H1 (cell line): ENCODE measurements at regions not wholly inside any gene's neighbourhood (a gene's known extent, or its start where the extent isn't known, plus 50 kb on each side); places are given as distances from the start of the nearest gene placed in this dataset.

Source experiments
- CTCF ChIA-PET: fragments of 300-600 bp; sonication (Branson Sonifier 250); formaldehyde crosslinking; loops from one replicate; lab custom pipeline; 2021; ENCODE audit not compliant: partially characterized antibody; lab: Charles Lee
- POLR2A ChIA-PET: fragments of 300-600 bp; sonication (Branson Sonifier 250); formaldehyde crosslinking; loops from one replicate; lab custom pipeline; 2021; ENCODE audit warnings: inconsistent platforms; ENCODE audit not compliant: partially characterized antibody; lab: Charles Lee
- DNase-seq, 2 experiments: peaks; one replicate each; pipeline versions ENCODE4 v3.0.0 to v3.0.0-alpha.2; 2010 to 2022; ENCODE audit warnings: low spot score in 2 of 2, low read depth in 1 of 2, mixed read lengths in 1 of 2
- FAIRE-seq: peaks from 2 replicates; lab custom pipeline; 2011; peaks lifted over from hg19 to GRCh38; lab: Jason Lieb, UNC
- H2AFZ ChIP-seq: 2 replicates; pipeline ENCODE4 v1.8.1; 2012; ENCODE audit warnings: low read length, inconsistent platforms
- H2AK5ac ChIP-seq: 2 replicates; pipeline ENCODE4 v1.6.1; 2013; ENCODE audit warnings: low read depth, low read length
- H2BK120ac ChIP-seq: replicated peaks from 2 replicates; pipeline ENCODE3; 2013; ENCODE audit warnings: low read depth, low read length, inconsistent platforms
- H2BK12ac ChIP-seq: 2 replicates; pipeline ENCODE4 v1.6.1; 2013; ENCODE audit warnings: low read depth, low read length
- H2BK15ac ChIP-seq: 2 replicates; pipeline ENCODE4 v1.6.1; 2013; ENCODE audit warnings: low read length
- H2BK20ac ChIP-seq: 2 replicates; pipeline ENCODE4 v1.6.1; 2013; ENCODE audit warnings: low read length
- H2BK5ac ChIP-seq: 2 replicates; pipeline ENCODE4 v1.6.1; 2013; ENCODE audit warnings: low read depth, low read length
- H3K14ac ChIP-seq: 2 replicates; pipeline ENCODE4 v1.6.1; 2013; ENCODE audit warnings: inconsistent platforms; ENCODE audit not compliant: insufficient read length
- H3K18ac ChIP-seq: 2 replicates; pipeline ENCODE4 v1.6.1; 2013; ENCODE audit warnings: low read length; ENCODE audit errors: extremely low read depth
- H3K23ac ChIP-seq: 2 replicates; pipeline ENCODE4 v1.6.1; 2013; ENCODE audit warnings: inconsistent platforms; ENCODE audit not compliant: insufficient read length
- H3K23me2 ChIP-seq: 2 replicates; pipeline ENCODE4 v1.6.1; 2013; ENCODE audit warnings: low read depth, low read length
- H3K27ac ChIP-seq: 2 replicates; pipeline ENCODE4 v1.6.1; 2011; ENCODE audit warnings: low read depth, low read length, inconsistent platforms
- H3K27me3 ChIP-seq, 4 experiments: replicated peaks in 1 of 4; 1 replicate in 1 of 4; 2 replicates in 3 of 4; pipeline versions ENCODE4 v1.6.1 to v1.8.1; 2011 to 2013; ENCODE audit warnings: low read length in 3 of 4, mild to moderate bottlenecking in 3 of 4, inconsistent platforms in 2 of 4, mixed read lengths in 2 of 4, moderate library complexity in 1 of 4; ENCODE audit not compliant: control insufficient read depth in 3 of 4, insufficient read depth in 3 of 4; ENCODE audit errors: extremely low read depth in 1 of 4
- H3K36me3 ChIP-seq, 4 experiments: 2 replicates each; pipeline versions ENCODE4 v1.6.1 to v1.8.1; 2011 to 2013; ENCODE audit warnings: mild to moderate bottlenecking in 4 of 4, low read length in 3 of 4, moderate library complexity in 2 of 4, control low read depth in 1 of 4, inconsistent platforms in 1 of 4; ENCODE audit not compliant: insufficient read depth in 4 of 4, control insufficient read depth in 2 of 4
- H3K4ac ChIP-seq: replicated peaks from 2 replicates; pipeline ENCODE3; 2013; ENCODE audit warnings: low read length, low read depth, mixed read lengths, inconsistent platforms; ENCODE audit not compliant: insufficient read length
- H3K4me1 ChIP-seq, 4 experiments: replicated peaks in 1 of 4; 1 replicate in 1 of 4; 2 replicates in 3 of 4; pipeline versions ENCODE4 v1.6.1 to v1.8.1; 2011 to 2013; ENCODE audit warnings: low read length in 3 of 4, inconsistent platforms in 2 of 4, mixed read lengths in 1 of 4; ENCODE audit not compliant: insufficient read depth in 4 of 4, control insufficient read depth in 3 of 4
- H3K4me2 ChIP-seq, 2 experiments: 2 replicates each; pipeline versions ENCODE4 v1.6.1 to v1.8.1; 2011 to 2013; ENCODE audit warnings: low read depth in 2 of 2, low read length in 2 of 2, control low read depth in 1 of 2, inconsistent platforms in 1 of 2, mild to moderate bottlenecking in 1 of 2; ENCODE audit not compliant: insufficient read depth in 1 of 2
- H3K4me3 ChIP-seq, 4 experiments: fragments of 200-600, 300-600 bp in 1 of 4; sonication (generic), shearing (Covaris generic), sonication (Bioruptor Twin) in 1 of 4; 2 replicates each; pipeline versions ENCODE4 v1.5.1 to v1.8.1; 2011 to 2016; ENCODE audit warnings: low read length in 4 of 4, low read depth in 3 of 4, control low read depth in 2 of 4, inconsistent platforms in 2 of 4, mild to moderate bottlenecking in 2 of 4, mixed read lengths in 1 of 4, moderate library complexity in 1 of 4; ENCODE audit not compliant: insufficient read depth in 2 of 4; ENCODE audit errors: extremely low read depth in 1 of 4
- H3K56ac ChIP-seq: replicated peaks from 2 replicates; pipeline ENCODE3; 2013; ENCODE audit warnings: low read depth, mild to moderate bottlenecking, mixed read lengths, low read length, inconsistent platforms; ENCODE audit not compliant: insufficient read length
- H3K79me1 ChIP-seq: 2 replicates; pipeline ENCODE4 v1.6.1; 2013; ENCODE audit warnings: low read depth, low read length, control low read depth
- H3K79me2 ChIP-seq, 2 experiments: 2 replicates each; pipeline versions ENCODE4 v1.6.1 to v1.8.1; 2012 to 2013; ENCODE audit warnings: low read length in 2 of 2, mild to moderate bottlenecking in 2 of 2, inconsistent platforms in 1 of 2; ENCODE audit not compliant: insufficient read depth in 2 of 2, control insufficient read depth in 1 of 2
- H3K9ac ChIP-seq, 4 experiments: replicated peaks in 1 of 4; 1 replicate in 1 of 4; 2 replicates in 3 of 4; pipeline versions ENCODE4 v1.6.1 to v1.8.1; 2011 to 2013; ENCODE audit warnings: low read depth in 3 of 4, low read length in 3 of 4, control low read depth in 2 of 4, mild to moderate bottlenecking in 2 of 4, moderate library complexity in 2 of 4, inconsistent platforms in 1 of 4; ENCODE audit errors: extremely low read depth in 1 of 4
- H3K9me3 ChIP-seq, 2 experiments: 2 replicates each; pipeline versions ENCODE4 v1.6.1 to v1.8.1; 2012 to 2013; ENCODE audit warnings: mild to moderate bottlenecking in 2 of 2, moderate library complexity in 2 of 2, control low read depth in 1 of 2, inconsistent platforms in 1 of 2, low read depth in 1 of 2, low read length in 1 of 2, mixed read lengths in 1 of 2; ENCODE audit not compliant: insufficient read depth in 2 of 2
- H4K20me1 ChIP-seq, 2 experiments: replicated peaks in 1 of 2; 2 replicates each; pipeline versions ENCODE3 to v1.8.1; 2011 to 2013; ENCODE audit warnings: inconsistent platforms in 2 of 2, low read length in 2 of 2, mild to moderate bottlenecking in 1 of 2; ENCODE audit not compliant: insufficient read depth in 2 of 2, control insufficient read depth in 1 of 2
- H4K5ac ChIP-seq: 2 replicates; pipeline ENCODE4 v1.6.1; 2013; ENCODE audit warnings: low read length, low read depth, mixed read lengths, inconsistent platforms; ENCODE audit not compliant: insufficient read length
- H4K8ac ChIP-seq: 2 replicates; pipeline ENCODE4 v1.8.0; 2013; ENCODE audit warnings: mild to moderate bottlenecking, moderate library complexity, low read length, inconsistent platforms; ENCODE audit not compliant: insufficient read depth; ENCODE audit errors: extremely low read depth
- H4K91ac ChIP-seq: replicated peaks from 2 replicates; pipeline ENCODE3; 2013; ENCODE audit warnings: low read length, mixed read lengths, inconsistent platforms; ENCODE audit not compliant: insufficient read length
- BACH1 ChIP-seq: IDR thresholded peaks from 2 replicates; pipeline ENCODE4 v1.6.1; 2012; ENCODE audit warnings: low read length, improper control_type of control experiment
- CEBPB ChIP-seq: IDR thresholded peaks from 2 replicates; pipeline ENCODE4 v1.6.1; 2012; ENCODE audit warnings: low read depth, low read length
- CTBP2 ChIP-seq: IDR thresholded peaks from 2 replicates; pipeline ENCODE4 v1.7.0; 2011; ENCODE audit warnings: borderline replicate concordance, mild to moderate bottlenecking, moderate library complexity, mixed read lengths, low read length; ENCODE audit not compliant: insufficient read depth, insufficient read length
- EP300 ChIP-seq, 2 experiments: IDR thresholded peaks; 1 replicate in 1 of 2; 2 replicates in 1 of 2; pipeline ENCODE4 v1.6.1; 2011 to 2012; ENCODE audit warnings: low read depth in 2 of 2, low read length in 2 of 2, mild to moderate bottlenecking in 2 of 2, borderline replicate concordance in 1 of 2, inconsistent platforms in 1 of 2, moderate library complexity in 1 of 2
- KDM1A ChIP-seq: fragments of 200-600, 300-600 bp; sonication (generic); IDR thresholded peaks from 2 replicates; pipeline ENCODE4 v1.7.1; 2016; ENCODE audit warnings: mild to moderate bottlenecking, low read length, borderline replicate concordance
- PHF8 ChIP-seq: fragments of 200-600 bp; sonication (generic); conservative IDR thresholded peaks from 2 replicates; pipeline ENCODE4 v1.7.1; 2012; ENCODE audit warnings: low read depth, mild to moderate bottlenecking, inconsistent platforms, low read length, moderate library complexity
- SIRT6 ChIP-seq: IDR thresholded peaks from one replicate; pipeline ENCODE4 v1.7.1; 2012; ENCODE audit warnings: low read length, inconsistent platforms
- SP1 ChIP-seq: IDR thresholded peaks from 2 replicates; pipeline ENCODE4 v1.6.1; 2011; ENCODE audit warnings: low read depth, low read length
- WGBS, 2 experiments: shearing (Covaris generic) in 1 of 2; methylation state at CpG; one replicate each; pipeline versions ENCODE4 v1.1.6 to v1.1.7; 2013 to 2015; ENCODE audit warnings: low lambda C conversion rate in 2 of 2, mixed read lengths in 2 of 2, inconsistent platforms in 1 of 2, low coverage in 1 of 2, missing lambda C conversion rate in 1 of 2; ENCODE audit not compliant: insufficient replicate concordance in 2 of 2, insufficient coverage in 1 of 2, insufficient read length in 1 of 2; ENCODE audit errors: extremely low coverage in 1 of 2, missing lambda C conversion rate in 1 of 2; 5-methylcytosine and 5-hydroxymethylcytosine counted together

GRCh38 chr3:59289831-59290230, 240.0 kb upstream of the CFAP20DC start:
- H2AFZ ChIP-seq = no peak overlapping the region
- H3K36me3 ChIP-seq = no peaks in the 10 kb centered on the region
- no peak overlapping the region for H2BK120ac ChIP-seq
- H3K79me2 ChIP-seq = no peaks in the 10 kb centered on the region
- no peak for DNase-seq
- H3K4me3 ChIP-seq = no peak overlapping the region
- H3K4me1 ChIP-seq = no peaks in the 10 kb centered on the region
- no peak overlapping the region for H3K4ac ChIP-seq
- H3K4me2 ChIP-seq = no peak overlapping the region
- FAIRE-seq = no peak
- H2AK5ac ChIP-seq = no peak overlapping the region
- H4K91ac ChIP-seq = no peak overlapping the region
- no peak overlapping the region for H3K18ac ChIP-seq
- CTCF ChIA-PET = no interaction called here
- no peak overlapping the region for H3K23ac ChIP-seq
- no peak overlapping the region for H3K14ac ChIP-seq
- H3K27me3 ChIP-seq = no peaks in the 10 kb centered on the region
- H2BK5ac ChIP-seq = no peak overlapping the region
- no peak overlapping the region for H4K5ac ChIP-seq
- POLR2A ChIA-PET = no interaction called here
- 95% methylated on average over 1 of the region's 1 CpG; no CpG with 5 or more reads in 1 of the 2 experiments for WGBS, 2 experiments
- no peak overlapping the region for H3K27ac ChIP-seq
- TF ChIP-seq KDM1A (no peak), SP1 (no peak), EP300 (IDR thresholded peaks at IDR 0.05; ENCODE audit: borderline replicate concordance in 1 of 2, low read depth in 2 of 2, low read length in 2 of 2) (no peak), CEBPB (no peak), SIRT6 (no peak), CTBP2 (no peak), BACH1 (no peak), PHF8 (no peak)
- TF ChIP-seq, all 59 proteins: peak for 0
- no peak overlapping the region for H2BK20ac ChIP-seq
- H2BK15ac ChIP-seq = no peak overlapping the region
- no peak overlapping the region for H4K8ac ChIP-seq
- H3K23me2 ChIP-seq = no peaks in the 10 kb centered on the region
- H3K9ac ChIP-seq = no peak overlapping the region
- no peak overlapping the region for H3K56ac ChIP-seq
- peaks cover 12 to 13% of the 10 kb centered on the region in 2 experiments for H3K9me3 ChIP-seq
- no peak overlapping the region for H2BK12ac ChIP-seq
- no peaks in the 10 kb centered on the region for H4K20me1 ChIP-seq
- no peaks in the 10 kb centered on the region for H3K79me1 ChIP-seq
